Ovary (tissue), 7 donors: ENCODE measurements at regions not wholly inside any gene's neighbourhood (a gene's known extent, or its start where the extent isn't known, plus 50 kb on each side); places are given as distances from the start of the nearest gene placed in this dataset.

Source experiments
- DNase-seq, 5 donors: peaks; one replicate each; pipeline ENCODE4 v3.0.0-alpha.2; 2019 to 2020
- H3K27ac ChIP-seq, 2 donors: fragments of 200-600 bp; one replicate each; pipeline versions ENCODE4 v1.5.1 to v1.8.0; 2019 to 2022
- H3K27me3 ChIP-seq: fragments of 200-600 bp; one replicate; pipeline ENCODE4 v1.8.0; 2022
- H3K36me3 ChIP-seq: fragments of 200-600 bp; sonication (generic); one replicate; pipeline ENCODE4 v1.5.1; 2019
- H3K4me1 ChIP-seq: one replicate; pipeline ENCODE4 v1.8.1; 2013; ENCODE audit warnings: mild to moderate bottlenecking, moderate library complexity; ENCODE audit not compliant: insufficient read depth
- H3K4me3 ChIP-seq: fragments of 200-600 bp; sonication (generic); one replicate; pipeline ENCODE4 v1.5.1; 2017
- H3K9me3 ChIP-seq, 2 donors: fragments of 200-600 bp in 1 of 2; sonication (generic) in 1 of 2; one replicate each; pipeline versions ENCODE4 v1.5.1 to v1.8.1; 2013 to 2019; ENCODE audit warnings: mild to moderate bottlenecking in 1 of 2, moderate library complexity in 1 of 2
- CTCF ChIP-seq, 3 donors: fragments of 450-650 bp in 2 of 3; fragments of 200-600 bp in 1 of 3; IDR thresholded peaks; one replicate each; pipeline versions ENCODE4 v1.5.1 to v1.8.0; 2016 to 2022; ENCODE audit warnings: antibody characterized with exemption in 3 of 3, mild to moderate bottlenecking in 1 of 3
- EP300 ChIP-seq: sonication (generic); formaldehyde crosslinking; IDR thresholded peaks from one replicate; pipeline ENCODE4 v1.6.1; 2017; ENCODE audit warnings: antibody characterized with exemption
- POLR2A ChIP-seq: fragments of 450-650 bp; IDR thresholded peaks from one replicate; pipeline ENCODE4 v1.6.1; 2017; ENCODE audit warnings: antibody characterized with exemption, mild to moderate bottlenecking, moderate library complexity
- WGBS, 3 donors: extraction: QIAGEN DNeasy Blood & Tissue Kit in 1 of 3; methylation state at CpG; one replicate each; pipeline versions ENCODE4 v1.1.5 to v1.1.7; 2013 to 2017; 5-methylcytosine and 5-hydroxymethylcytosine counted together
- intact Hi-C, 4 donors: fragments of 100-400 bp; cut with DNase I; formaldehyde crosslinking; loops; one replicate each; pipeline versions ENCODE4 v1.11.0 to v1.15.1; 2022 to 2023
- donor health status: DM: no; HTN: no; CAD: no; lungs with moderate emphysema.
- donor health status: DM: no; HTN: no; CAD: no.
- donor health status: Bipolar disorder and iron deficiency.
- donor health status: DM: no; HTN: no; CAD: no.
- donor health status: DM: yes; HTN: yes; CAD: no.

DNA sequence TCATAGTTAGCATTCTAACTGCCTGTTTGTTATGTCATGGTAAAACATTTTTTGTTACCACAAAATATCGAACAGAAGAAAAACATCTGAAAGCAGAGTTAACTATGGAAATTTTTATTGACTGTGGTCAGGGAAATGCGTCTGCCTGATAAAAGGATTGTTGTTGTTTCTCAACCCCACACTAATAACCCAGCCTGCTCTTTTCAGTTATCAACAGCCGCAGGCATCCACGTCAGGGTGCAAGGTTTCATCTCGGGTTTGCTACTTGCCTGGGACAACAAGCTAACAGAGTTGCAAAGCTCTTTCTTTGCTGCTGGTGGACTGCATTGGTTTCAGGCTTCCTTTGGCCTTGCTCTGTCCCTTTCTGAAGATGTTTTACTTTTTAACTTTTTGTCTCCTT, 969.2 kb downstream of the CDH18 start:
- Histone ChIP-seq H3K27ac (no peak overlapping the region), H3K9me3 (no peaks in the 10 kb centered on the region), H3K4me1 (no peaks in the 10 kb centered on the region), H3K4me3 (no peak overlapping the region), H3K27me3 (no peaks in the 10 kb centered on the region), H3K36me3 (no peaks in the 10 kb centered on the region)
- TF ChIP-seq EP300 (no peak), POLR2A (no peak), CTCF (IDR thresholded peaks at IDR 0.05) (no peak)
- DNase-seq, result no peak
- intact Hi-C loops, result no loop called here
- 3 to 11% (median 7%) methylated on average over 5 of the region's 5 CpGs for WGBS, 3 donors

- no peak for TF ChIP-seq CTCF (IDR thresholded peaks at IDR 0.05)
- TF ChIP-seq POLR2A, result no peak
- TF ChIP-seq EP300, result no peak
- WGBS, 3 donors, result 49 to 63% (median 51%) methylated on average over 3 of the region's 3 CpGs
- no peaks in the 10 kb centered on the region for H3K4me1 ChIP-seq
- no peak overlapping the region for H3K27ac ChIP-seq
- no peaks in the 10 kb centered on the region for H3K9me3 ChIP-seq
- H3K4me3 ChIP-seq, result no peak overlapping the region
- intact Hi-C loops, result no loop called here
- H3K27me3 ChIP-seq, result no peaks in the 10 kb centered on the region
- no peak for DNase-seq
- H3K36me3 ChIP-seq, result no peaks in the 10 kb centered on the region
These were observed 956.5 kb downstream of the CDH18 start for GRCh38 chr5:19031491-19031890.

DNA sequence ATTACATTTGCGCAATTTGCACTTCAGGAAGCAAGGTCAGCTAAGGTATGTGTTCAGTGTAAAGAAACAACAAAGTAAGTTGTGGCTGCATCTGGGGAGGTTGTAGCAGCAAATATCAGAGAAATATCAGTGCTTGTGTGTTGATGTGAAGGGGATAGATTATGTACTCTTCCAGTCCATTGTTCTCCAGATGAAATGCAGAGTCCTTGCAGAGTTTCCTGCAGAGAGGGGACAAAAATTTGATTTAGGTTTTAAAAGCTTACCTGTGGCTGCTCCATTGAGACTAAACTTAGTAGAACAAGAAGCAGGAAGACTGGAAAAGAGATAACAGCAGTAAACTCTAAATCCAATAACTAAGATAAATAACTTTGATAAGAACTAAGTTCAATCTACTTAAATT, 952.2 kb downstream of the CDH18 start:
- H3K27ac ChIP-seq, result no peak overlapping the region
- H3K27me3 ChIP-seq, result no peaks in the 10 kb centered on the region
- no peaks in the 10 kb centered on the region for H3K9me3 ChIP-seq
- no peaks in the 10 kb centered on the region for H3K36me3 ChIP-seq
- TF ChIP-seq CTCF (IDR thresholded peaks at IDR 0.05) (no peak), POLR2A (no peak), EP300 (no peak)
- WGBS, 3 donors, result 0 to 37% (median 0%) methylated on average over 1 of the region's 1 CpG
- no peak overlapping the region for H3K4me3 ChIP-seq
- intact Hi-C loops, result no loop called here
- H3K4me1 ChIP-seq, result no peaks in the 10 kb centered on the region
- no peak for DNase-seq

GRCh38 chr5:19042106-19042505, 945.9 kb downstream of the CDH18 start:
- H3K4me1 ChIP-seq, result no peaks in the 10 kb centered on the region
- no peaks in the 10 kb centered on the region for H3K27me3 ChIP-seq
- no peaks in the 10 kb centered on the region for H3K9me3 ChIP-seq
- 81 to 87% (median 85%) methylated on average over 2 of the region's 2 CpGs for WGBS, 3 donors
- H3K36me3 ChIP-seq, result no peaks in the 10 kb centered on the region
- TF ChIP-seq EP300 (no peak), CTCF (IDR thresholded peaks at IDR 0.05) (no peak), POLR2A (no peak)
- H3K27ac ChIP-seq, result no peak overlapping the region
- no peak overlapping the region for H3K4me3 ChIP-seq
- intact Hi-C loops, result no loop called here
- no peak for DNase-seq

DNA sequence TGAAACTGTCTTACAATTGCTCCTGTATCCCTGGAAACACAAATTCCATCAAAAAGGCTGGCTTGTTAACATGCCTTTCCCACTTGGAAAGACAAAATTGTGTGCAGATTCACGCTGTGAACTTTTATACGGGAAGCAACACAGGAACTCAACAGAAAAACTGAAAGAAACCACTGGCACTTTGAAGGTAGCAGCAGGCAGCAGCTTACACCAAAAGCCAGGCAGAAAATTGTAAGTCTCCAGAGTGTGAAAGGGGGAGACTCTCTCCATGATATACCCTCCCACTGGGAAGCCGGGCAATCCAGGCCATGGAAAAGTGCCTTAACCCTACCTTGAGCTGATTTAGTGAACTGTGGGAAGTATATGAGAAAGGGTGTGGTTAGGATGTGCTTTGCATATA, 943.7 kb downstream of the CDH18 start:
- intact Hi-C loops, result no loop called here
- no peak overlapping the region for H3K27ac ChIP-seq
- no peaks in the 10 kb centered on the region for H3K36me3 ChIP-seq
- TF ChIP-seq EP300 (no peak), CTCF (IDR thresholded peaks at IDR 0.05) (no peak), POLR2A (no peak)
- DNase-seq, result no peak
- 49 to 60% (median 60%) methylated on average over 3 of the region's 3 CpGs for WGBS, 3 donors
- H3K4me3 ChIP-seq, result no peak overlapping the region
- no peaks in the 10 kb centered on the region for H3K27me3 ChIP-seq
- no peaks in the 10 kb centered on the region for H3K4me1 ChIP-seq
- H3K9me3 ChIP-seq, result no peaks in the 10 kb centered on the region
